ENCODE measurements at regions not wholly inside any gene's neighbourhood (a gene's known extent, or its start where the extent isn't known, plus 50 kb on each side); places are given as distances from the start of the nearest gene placed in this dataset.

GRCh38 chr16:5333991-5334390, 236.4 kb upstream of the EEF2KMT start:
- Mint-ChIP-seq H3K9me3 (no peaks in the 10 kb centered on the region), H3K27ac (no peak overlapping the region), H3K4me3 (no peak overlapping the region), H3K36me3 (ENCODE audit: insufficient read depth in 2 of 2) (no peaks in the 10 kb centered on the region), H3K4me1 (ENCODE audit: low read depth) (no peaks in the 10 kb centered on the region), H3K27me3 (ENCODE audit: low read depth) (no peaks in the 10 kb centered on the region)
- ATAC-seq (replicated peaks in 1 of 2) (no peak), DNase-seq (no peak)

- H3K36me3 Mint-ChIP-seq (ENCODE audit: insufficient read depth in 2 of 2): no peaks in the 10 kb centered on the region
- H3K27ac Mint-ChIP-seq: no peak overlapping the region
- no peak for ATAC-seq (replicated peaks in 1 of 2)
- DNase-seq: no peak
- no peaks in the 10 kb centered on the region for H3K4me1 Mint-ChIP-seq (ENCODE audit: low read depth)
- no peaks in the 10 kb centered on the region for H3K9me3 Mint-ChIP-seq
- no peaks in the 10 kb centered on the region for H3K27me3 Mint-ChIP-seq (ENCODE audit: low read depth)
- no peak overlapping the region for H3K4me3 Mint-ChIP-seq
Observed at GRCh38 chr16:5333126-5333525, 235.5 kb upstream of the EEF2KMT start.

GRCh38 chr16:5330058-5330457, 232.5 kb upstream of the EEF2KMT start:
- no peak for DNase-seq
- no peak overlapping the region for H3K4me3 Mint-ChIP-seq

GRCh38 chr16:5328546-5328945, 231.0 kb upstream of the EEF2KMT start:
- no peak overlapping the region for H3K27ac Mint-ChIP-seq
- ATAC-seq (replicated peaks in 1 of 2) (no peak), DNase-seq (no peak)
- no peaks in the 10 kb centered on the region for H3K27me3 Mint-ChIP-seq (ENCODE audit: low read depth)
- no peaks in the 10 kb centered on the region for H3K36me3 Mint-ChIP-seq (ENCODE audit: insufficient read depth in 2 of 2)
- H3K4me3 Mint-ChIP-seq: no peak overlapping the region
- H3K4me1 Mint-ChIP-seq (ENCODE audit: low read depth): no peaks in the 10 kb centered on the region
- no peaks in the 10 kb centered on the region for H3K9me3 Mint-ChIP-seq

More at GRCh38 chr16:5330058-5330457, 232.5 kb upstream of the EEF2KMT start:
- H3K36me3 Mint-ChIP-seq (ENCODE audit: insufficient read depth in 2 of 2): no peaks in the 10 kb centered on the region
- no peak for ATAC-seq (replicated peaks in 1 of 2)
- no peaks in the 10 kb centered on the region for H3K4me1 Mint-ChIP-seq (ENCODE audit: low read depth)
- no peak overlapping the region for H3K27ac Mint-ChIP-seq
- H3K27me3 Mint-ChIP-seq (ENCODE audit: low read depth): no peaks in the 10 kb centered on the region
- no peaks in the 10 kb centered on the region for H3K9me3 Mint-ChIP-seq

GRCh38 chr16:5326395-5326794, 228.8 kb upstream of the EEF2KMT start:
- Mint-ChIP-seq H3K4me1 (ENCODE audit: low read depth) (no peaks in the 10 kb centered on the region), H3K4me3 (no peak overlapping the region), H3K9me3 (no peaks in the 10 kb centered on the region), H3K36me3 (ENCODE audit: insufficient read depth in 2 of 2) (no peaks in the 10 kb centered on the region), H3K27me3 (ENCODE audit: low read depth) (no peaks in the 10 kb centered on the region), H3K27ac (no peak overlapping the region)
- no peak for DNase-seq
- ATAC-seq (replicated peaks in 1 of 2): no peak

GRCh38 chr16:5325932-5326331, 228.3 kb upstream of the EEF2KMT start:
- Mint-ChIP-seq H3K9me3 (no peaks in the 10 kb centered on the region), H3K27me3 (ENCODE audit: low read depth) (no peaks in the 10 kb centered on the region), H3K4me1 (ENCODE audit: low read depth) (no peaks in the 10 kb centered on the region), H3K4me3 (no peak overlapping the region), H3K27ac (no peak overlapping the region), H3K36me3 (ENCODE audit: insufficient read depth in 2 of 2) (no peaks in the 10 kb centered on the region)
- ATAC-seq (replicated peaks in 1 of 2) (no peak), DNase-seq (no peak)

GRCh38 chr16:5323284-5324141, 225.9 kb upstream of the EEF2KMT start:
- no peak overlapping the region for H3K27ac Mint-ChIP-seq
- DNase-seq (no peak), ATAC-seq (replicated peaks in 1 of 2) (no peak)
- no peak overlapping the region for H3K4me3 Mint-ChIP-seq
- H3K36me3 Mint-ChIP-seq (ENCODE audit: insufficient read depth in 2 of 2): no peaks in the 10 kb centered on the region
- H3K4me1 Mint-ChIP-seq (ENCODE audit: low read depth): no peaks in the 10 kb centered on the region
- H3K27me3 Mint-ChIP-seq (ENCODE audit: low read depth): no peaks in the 10 kb centered on the region
- H3K9me3 Mint-ChIP-seq: peaks cover 2% of the 10 kb centered on the region in 2 donors

GRCh38 chr16:5321930-5322329, 224.3 kb upstream of the EEF2KMT start:
- Mint-ChIP-seq H3K4me3 (no peak overlapping the region), H3K36me3 (ENCODE audit: insufficient read depth in 2 of 2) (no peaks in the 10 kb centered on the region), H3K27me3 (ENCODE audit: low read depth) (no peaks in the 10 kb centered on the region), H3K4me1 (ENCODE audit: low read depth) (no peaks in the 10 kb centered on the region), H3K27ac (no peak overlapping the region), H3K9me3 (peaks cover 2% of the 10 kb centered on the region in 2 donors)
- DNase-seq (no peak), ATAC-seq (replicated peaks in 1 of 2) (no peak)

- Mint-ChIP-seq H3K4me1 (ENCODE audit: low read depth) (no peaks in the 10 kb centered on the region), H3K9me3 (peaks cover 2% of the 10 kb centered on the region in 2 donors), H3K4me3 (no peak overlapping the region), H3K27me3 (ENCODE audit: low read depth) (no peaks in the 10 kb centered on the region), H3K36me3 (ENCODE audit: insufficient read depth in 2 of 2) (no peaks in the 10 kb centered on the region), H3K27ac (no peak overlapping the region)
- DNase-seq: no peak
- no peak for ATAC-seq (replicated peaks in 1 of 2)
Observed at GRCh38 chr16:5319799-5320198, 222.2 kb upstream of the EEF2KMT start.

- no peak overlapping the region for H3K4me3 Mint-ChIP-seq
- H3K4me1 Mint-ChIP-seq (ENCODE audit: low read depth): no peaks in the 10 kb centered on the region
- H3K27me3 Mint-ChIP-seq (ENCODE audit: low read depth): no peaks in the 10 kb centered on the region
- no peak overlapping the region for H3K27ac Mint-ChIP-seq
- DNase-seq (no peak), ATAC-seq (replicated peaks in 1 of 2) (no peak)
- peaks cover 2 to 3% of the 10 kb centered on the region in 2 donors for H3K9me3 Mint-ChIP-seq
- H3K36me3 Mint-ChIP-seq (ENCODE audit: insufficient read depth in 2 of 2): no peaks in the 10 kb centered on the region
Observed at GRCh38 chr16:5315914-5316313, 218.3 kb upstream of the EEF2KMT start.

- H3K4me1 Mint-ChIP-seq (ENCODE audit: low read depth): no peaks in the 10 kb centered on the region
- no peak overlapping the region for H3K27ac Mint-ChIP-seq
- H3K9me3 Mint-ChIP-seq: peaks cover 0 to 1% of the 10 kb centered on the region in 2 donors
- H3K27me3 Mint-ChIP-seq (ENCODE audit: low read depth): no peaks in the 10 kb centered on the region
- H3K4me3 Mint-ChIP-seq: no peak overlapping the region
- DNase-seq (no peak), ATAC-seq (replicated peaks in 1 of 2) (no peak)
- H3K36me3 Mint-ChIP-seq (ENCODE audit: insufficient read depth in 2 of 2): no peaks in the 10 kb centered on the region
Observed at GRCh38 chr16:5314377-5314776, 216.8 kb upstream of the EEF2KMT start.

- ATAC-seq (replicated peaks in 1 of 2): no peak
- H3K27me3 Mint-ChIP-seq (ENCODE audit: low read depth): no peaks in the 10 kb centered on the region
- H3K4me1 Mint-ChIP-seq (ENCODE audit: low read depth): no peaks in the 10 kb centered on the region
- H3K4me3 Mint-ChIP-seq: no peak overlapping the region
- H3K36me3 Mint-ChIP-seq (ENCODE audit: insufficient read depth in 2 of 2): no peaks in the 10 kb centered on the region
- H3K9me3 Mint-ChIP-seq: peaks cover 3 to 5% of the 10 kb centered on the region in 2 donors
- H3K27ac Mint-ChIP-seq: no peak overlapping the region
- DNase-seq: no peak
Observed at GRCh38 chr16:5309946-5310611, 212.5 kb upstream of the EEF2KMT start.

- peaks cover 5 to 7% of the 10 kb centered on the region in 2 donors for H3K9me3 Mint-ChIP-seq
- peaks cover 4% of the 10 kb centered on the region in 2 donors for H3K36me3 Mint-ChIP-seq (ENCODE audit: insufficient read depth in 2 of 2)
- no peak overlapping the region for H3K4me3 Mint-ChIP-seq
- H3K27me3 Mint-ChIP-seq (ENCODE audit: low read depth): peaks cover 14% of the 10 kb centered on the region
- no peak overlapping the region for H3K27ac Mint-ChIP-seq
- DNase-seq (no peak), ATAC-seq (replicated peaks in 1 of 2) (no peak)
- H3K4me1 Mint-ChIP-seq (ENCODE audit: low read depth): no peaks in the 10 kb centered on the region
Observed at GRCh38 chr16:5305023-5305422, 207.4 kb upstream of the EEF2KMT start.
